Epithelial cell of proximal tubule (primary cell): ENCODE measurements at regions not wholly inside any gene's neighbourhood (a gene's known extent, or its start where the extent isn't known, plus 50 kb on each side); places are given as distances from the start of the nearest gene placed in this dataset.

Experiments
- DNase-seq: peaks from one replicate; pipeline ENCODE4 v3.0.0-alpha.2; 2011; ENCODE audit warnings: low read depth
- H3K4me3 ChIP-seq: 2 replicates; pipeline ENCODE4 v1.5.1; 2011; ENCODE audit warnings: low read depth, mild to moderate bottlenecking, low read length
- CTCF ChIP-seq: conservative IDR thresholded peaks from 2 replicates; pipeline ENCODE4 v1.5.1; 2012; ENCODE audit warnings: low read depth, mild to moderate bottlenecking, low read length

GRCh38 chr10:91149550-91149949, 70.9 kb upstream of the PCGF5 start:
- no peak for TF ChIP-seq CTCF
- no peak overlapping the region for H3K4me3 ChIP-seq

GRCh38 chr10:91150631-91151030, 69.8 kb upstream of the PCGF5 start:
- DNase-seq: no peak
- H3K4me3 ChIP-seq: no peak overlapping the region
- no peak for TF ChIP-seq CTCF

More at GRCh38 chr10:91149550-91149949, 70.9 kb upstream of the PCGF5 start:
- no peak for DNase-seq

- TF ChIP-seq CTCF: no peak
- no peak for DNase-seq
- no peak overlapping the region for H3K4me3 ChIP-seq
These were observed 67.0 kb upstream of the PCGF5 start for GRCh38 chr10:91153508-91153907.

GRCh38 chr10:91154842-91155241, 65.6 kb upstream of the PCGF5 start:
- no peak overlapping the region for H3K4me3 ChIP-seq
- no peak for TF ChIP-seq CTCF
- DNase-seq: no peak

GRCh38 chr10:91156196-91156595, 64.3 kb upstream of the PCGF5 start:
- no peak for TF ChIP-seq CTCF
- no peak overlapping the region for H3K4me3 ChIP-seq
- DNase-seq: no peak

GRCh38 chr10:91159254-91159783, 61.1 kb upstream of the PCGF5 start:
- TF ChIP-seq CTCF: no peak
- no peak for DNase-seq
- no peak overlapping the region for H3K4me3 ChIP-seq

- DNase-seq: no peak
- no peak for TF ChIP-seq CTCF
- peak overlapping the region; percentile 74 for H3K4me3 ChIP-seq
These were observed 58.4 kb upstream of the PCGF5 start for GRCh38 chr10:91162050-91162494.
